IPS-NIHi11 (cell line): ENCODE measurements at regions not wholly inside any gene's neighbourhood (a gene's known extent, or its start where the extent isn't known, plus 50 kb on each side); places are given as distances from the start of the nearest gene placed in this dataset.
A peak's percentile ranks its signal among the peaks of the same experiment; 100 is the strongest.

Experiments used
- DNase-seq: peaks from one replicate; pipeline ENCODE4 v3.0.0; 2012; ENCODE audit warnings: mixed read lengths, low spot score

DNA sequence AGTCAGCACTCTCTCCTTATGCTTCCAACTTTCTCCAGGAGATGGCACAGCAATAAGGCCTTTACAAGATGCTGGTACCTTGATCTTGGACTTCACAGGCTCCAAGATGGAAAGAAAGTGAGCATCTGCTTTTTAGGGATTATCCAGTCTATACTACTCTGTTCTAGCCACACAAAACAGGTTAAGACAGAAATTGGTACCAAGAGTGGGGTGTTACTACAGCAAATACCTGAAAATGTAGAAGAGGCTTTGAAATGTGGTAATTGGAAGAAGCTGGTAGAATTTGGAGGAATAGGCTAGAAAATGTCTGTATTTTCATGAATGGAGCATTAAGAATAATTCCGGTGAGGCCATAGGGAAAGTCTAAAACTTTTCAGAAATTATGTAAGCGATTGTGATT lies 484.8 kb upstream of the GRIA1 start:
- DNase-seq, result no peak

DNA sequence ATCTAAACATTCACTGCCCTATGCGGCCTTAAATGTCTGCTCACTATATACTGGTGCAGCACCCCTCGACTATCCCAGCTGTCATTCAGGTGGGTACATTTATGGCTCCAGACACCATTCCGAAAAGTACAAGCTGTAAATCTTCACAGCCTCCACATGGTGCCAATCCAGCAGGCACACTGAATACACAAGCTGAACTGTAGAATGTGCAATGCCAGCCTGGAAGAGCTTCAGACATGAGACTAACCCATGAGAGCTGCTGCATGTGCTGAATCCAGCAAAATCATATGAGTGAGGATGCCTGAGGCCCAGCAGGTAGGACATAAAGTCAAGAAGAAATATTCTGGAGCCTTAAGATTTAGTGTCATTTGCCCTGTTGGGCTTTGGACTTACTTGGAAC lies 483.8 kb upstream of the GRIA1 start:
- no peak for DNase-seq

DNA sequence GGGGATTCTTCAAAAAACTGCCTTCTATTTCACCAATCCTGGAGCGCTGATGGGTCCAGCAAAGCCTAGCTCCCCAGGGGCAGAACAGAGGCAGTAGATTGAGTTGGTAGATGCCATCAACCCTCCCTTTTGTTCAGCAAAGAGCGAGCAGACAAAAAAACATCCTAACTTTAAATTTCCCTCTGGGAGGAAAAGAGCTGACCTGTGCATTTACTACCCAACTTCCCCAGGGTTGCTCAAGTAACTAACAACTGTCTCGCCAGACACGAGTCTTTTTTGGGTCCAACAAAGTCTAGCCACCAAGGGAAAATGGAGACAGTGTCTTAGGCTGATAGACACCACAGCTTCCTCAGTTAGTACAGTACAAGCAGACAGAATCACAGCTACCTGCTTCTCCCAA lies 476.3 kb upstream of the GRIA1 start:
- DNase-seq, result no peak

DNA sequence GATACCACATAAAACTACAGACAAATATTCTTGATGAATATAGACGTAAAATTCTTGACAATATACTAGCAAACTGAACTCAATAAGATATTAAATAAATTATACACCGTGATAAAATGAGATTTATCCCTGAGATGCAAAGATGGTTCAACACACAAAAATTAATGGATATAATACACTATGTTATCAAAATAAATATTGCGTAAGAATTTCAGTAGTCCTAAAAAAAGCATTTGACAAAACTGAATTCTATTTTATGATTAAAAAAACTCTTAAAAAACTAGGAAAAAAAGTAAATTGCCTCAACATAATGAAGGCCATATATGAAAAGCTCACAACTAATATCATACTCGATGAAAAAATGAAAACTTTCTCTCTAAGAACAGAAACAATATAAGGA lies 472.3 kb upstream of the GRIA1 start:
- no peak for DNase-seq

DNA sequence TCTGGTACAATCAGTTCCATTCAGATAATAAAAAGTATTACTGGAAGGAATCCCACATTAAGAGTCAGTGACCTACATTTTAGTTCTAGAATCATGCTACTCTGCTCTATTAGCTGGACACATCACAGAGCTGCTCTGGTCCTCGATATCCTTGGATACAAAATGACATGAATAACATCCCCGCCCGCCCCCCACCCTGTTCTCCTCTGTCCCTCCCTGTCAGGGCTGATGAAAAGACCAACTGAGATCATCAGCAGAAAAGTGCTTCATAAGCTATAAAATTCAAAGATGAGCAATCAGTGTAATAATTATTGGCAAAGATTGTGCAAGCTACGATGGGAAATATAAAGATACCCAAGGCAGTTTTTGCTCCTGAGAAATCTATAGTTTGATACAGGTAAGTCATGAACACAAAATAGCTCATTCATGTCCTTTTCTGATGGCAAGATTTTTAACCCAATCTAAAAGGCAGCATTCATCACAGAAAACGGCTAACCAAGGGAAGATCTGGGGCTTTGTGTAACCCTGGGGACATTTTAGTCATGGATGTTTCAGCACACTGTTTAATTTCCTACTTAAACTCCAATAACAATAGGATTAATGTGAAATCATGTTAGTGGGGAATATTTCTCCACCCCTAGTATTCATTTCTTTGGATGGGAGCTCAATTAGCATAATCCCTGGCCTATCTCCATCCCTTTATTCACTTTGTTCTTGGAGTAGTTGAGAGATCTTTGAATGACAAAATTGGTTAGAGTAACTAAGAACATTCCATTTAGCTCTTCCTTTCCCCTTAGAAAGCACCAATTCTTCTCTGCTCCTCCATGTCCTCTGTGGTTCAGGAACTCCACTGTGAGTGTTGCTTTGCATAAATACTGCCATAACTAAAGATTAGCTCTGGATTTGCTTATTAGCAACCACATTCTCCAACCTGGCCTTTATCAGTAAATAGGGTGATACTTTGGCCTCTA lies 459.4 kb upstream of the GRIA1 start:
- DNase-seq, result no peak

DNA sequence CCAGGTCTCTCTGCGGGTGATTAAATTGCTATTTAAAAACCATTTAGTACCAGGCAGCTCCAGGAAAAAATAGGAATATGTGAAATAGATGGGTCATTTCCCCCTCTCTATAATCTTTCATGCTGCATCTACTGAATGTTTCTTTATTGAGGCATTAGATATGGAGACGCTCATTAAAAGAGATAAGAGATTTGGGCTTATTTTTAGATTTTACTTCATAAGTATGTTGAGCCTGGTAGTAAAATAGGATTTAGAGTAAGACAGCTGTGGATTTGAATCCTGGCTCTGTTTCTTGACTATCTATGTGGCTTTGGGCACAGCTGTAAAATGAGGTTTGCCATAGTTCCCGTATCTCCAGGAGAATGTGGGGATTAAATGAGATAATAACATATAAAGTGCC lies 451.0 kb upstream of the GRIA1 start:
- DNase-seq, result no peak

DNA sequence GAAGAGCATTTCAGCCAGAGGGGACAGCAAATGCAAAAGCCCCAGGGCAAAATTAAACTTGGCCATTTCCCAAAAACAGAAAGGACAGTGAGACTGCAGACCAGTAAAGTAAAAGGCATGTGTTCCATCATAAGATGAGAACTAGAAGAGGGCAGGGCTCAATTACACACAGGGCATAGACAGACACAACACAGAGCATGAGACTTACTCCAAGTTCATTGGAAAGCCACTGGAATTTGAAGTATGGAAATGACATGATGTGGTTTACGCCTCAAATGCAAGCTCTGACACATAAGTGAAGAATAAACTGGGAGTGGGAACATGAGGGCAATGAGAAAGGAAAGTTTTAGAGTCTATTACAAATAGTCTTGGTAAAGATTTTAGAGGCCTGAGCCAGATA lies 446.6 kb upstream of the GRIA1 start:
- DNase-seq, result no peak

DNA sequence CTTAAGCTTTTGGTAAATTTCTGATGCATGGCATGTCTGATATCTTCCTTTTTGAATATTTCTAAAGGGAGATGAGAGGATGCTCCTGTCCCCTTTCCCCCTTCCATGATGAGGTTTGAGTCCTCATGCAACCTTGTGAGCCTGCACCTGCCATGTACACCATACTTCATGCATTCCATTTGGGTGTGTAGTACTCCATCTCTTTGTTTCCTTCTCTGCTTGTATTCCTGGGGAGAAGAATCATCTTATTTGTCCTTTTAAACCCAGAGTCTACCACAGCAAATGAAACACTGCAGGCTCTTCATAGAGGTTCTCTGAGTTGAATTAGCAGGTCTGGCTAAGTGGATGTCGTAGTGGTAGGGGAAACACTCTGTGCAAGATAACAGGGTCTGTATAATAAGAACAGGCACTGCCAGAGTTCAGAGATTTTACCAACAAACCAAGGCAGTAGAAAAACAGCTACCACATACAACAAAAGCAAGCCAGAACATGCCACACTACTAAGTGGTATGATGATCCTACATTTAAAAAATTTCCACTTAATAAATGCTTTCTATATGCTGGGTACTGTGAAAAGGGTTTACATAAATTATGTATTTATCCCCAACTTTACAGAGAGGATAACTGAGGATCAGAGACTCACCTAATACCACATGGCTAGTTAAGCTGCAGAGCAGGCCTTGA lies 439.8 kb upstream of the GRIA1 start:
- DNase-seq, result no peak

DNA sequence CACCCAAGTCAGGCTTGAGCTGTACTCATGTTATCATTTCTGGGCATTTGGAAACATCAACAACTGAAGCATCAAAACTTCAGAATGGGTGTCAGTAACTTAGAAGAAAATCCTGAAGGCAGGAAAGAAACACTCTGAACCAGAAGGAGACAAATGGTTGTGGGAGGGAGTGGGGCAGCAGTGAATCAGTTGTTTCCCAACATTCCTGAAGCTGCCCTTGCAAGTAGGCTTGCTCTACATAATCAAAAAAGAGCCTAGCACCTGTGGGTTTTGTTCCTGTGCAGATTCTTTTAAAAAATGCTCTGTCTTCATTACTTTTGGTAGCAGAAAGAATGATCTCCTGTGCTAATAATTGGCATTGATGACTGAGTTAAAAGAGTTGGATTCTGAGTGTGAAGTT lies 424.2 kb upstream of the GRIA1 start:
- no peak for DNase-seq

DNA sequence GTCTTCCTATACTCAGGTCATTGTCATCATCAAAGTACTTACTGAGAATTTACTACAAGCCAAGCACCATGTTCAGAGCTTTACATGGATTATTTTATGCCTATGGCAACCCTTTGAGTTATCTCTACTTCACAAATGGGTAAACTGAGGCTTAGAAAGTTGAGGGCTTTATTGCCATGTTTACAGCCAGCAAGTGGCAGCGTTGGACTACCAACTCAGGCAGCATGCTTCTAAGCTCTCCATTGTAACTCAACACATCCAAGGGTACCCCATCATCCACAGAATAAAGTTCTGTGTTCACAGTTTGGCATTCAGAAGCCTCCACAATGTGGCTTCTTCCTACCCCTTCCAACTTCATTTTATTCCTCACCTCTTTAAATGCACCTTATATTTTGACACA lies 422.6 kb upstream of the GRIA1 start:
- DNase-seq, result no peak

DNA sequence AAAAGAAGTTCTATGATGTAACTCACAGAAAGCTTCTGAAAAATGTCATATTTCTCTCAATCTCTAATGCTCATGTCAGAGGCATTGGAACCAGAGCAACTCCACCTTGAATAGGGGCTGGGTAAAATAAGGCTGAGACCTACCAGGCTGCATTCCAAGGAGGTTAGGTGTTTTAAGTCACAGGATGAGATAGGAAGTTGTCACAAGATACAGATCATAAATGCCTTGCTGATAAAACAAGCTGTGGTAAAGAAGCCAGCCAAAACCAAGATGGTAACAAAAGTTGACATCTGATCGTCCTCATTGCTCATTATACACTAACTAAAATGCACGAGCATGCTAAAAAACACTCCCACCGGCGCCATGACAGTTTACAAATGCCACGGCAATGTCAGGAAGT lies 411.1 kb upstream of the GRIA1 start:
- DNase-seq, result no peak

DNA sequence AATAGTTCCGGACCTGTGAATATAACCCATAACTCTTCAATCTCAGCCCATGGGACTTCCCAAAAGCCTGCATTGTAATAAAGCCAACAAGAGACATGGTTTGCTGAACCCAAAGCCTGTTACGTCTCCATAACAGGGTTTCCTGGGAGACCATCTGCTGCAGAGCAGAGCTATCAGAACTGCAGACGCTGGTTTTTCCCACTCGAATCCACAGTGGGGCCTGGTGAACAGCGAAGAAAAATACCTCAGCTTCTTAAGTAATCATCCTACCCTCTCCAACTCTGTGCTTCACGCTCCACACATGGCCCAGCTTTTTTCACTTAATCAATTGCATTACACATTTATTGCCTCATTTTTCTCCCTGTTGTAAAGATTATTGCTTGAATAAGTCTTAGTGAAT lies 409.5 kb upstream of the GRIA1 start:
- no peak for DNase-seq

DNA sequence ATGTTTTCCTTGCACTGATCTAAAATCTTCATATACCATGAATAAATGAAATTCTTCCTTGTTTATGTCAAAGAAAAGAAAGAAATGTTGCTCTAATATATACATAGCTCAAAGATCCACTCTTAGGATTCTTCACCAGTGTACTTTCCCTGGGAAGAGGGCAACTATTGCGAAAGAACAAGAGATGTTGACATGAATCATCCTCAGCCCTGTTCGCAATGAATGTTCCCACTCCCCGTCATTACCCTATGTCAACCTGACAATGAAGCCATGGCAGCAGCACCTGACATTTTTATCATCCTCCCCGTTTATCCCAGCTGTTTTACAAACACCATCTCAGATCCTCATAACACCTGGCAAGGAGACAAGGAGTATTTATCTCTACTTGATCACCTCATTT lies 409.1 kb upstream of the GRIA1 start:
- DNase-seq, result no peak

DNA sequence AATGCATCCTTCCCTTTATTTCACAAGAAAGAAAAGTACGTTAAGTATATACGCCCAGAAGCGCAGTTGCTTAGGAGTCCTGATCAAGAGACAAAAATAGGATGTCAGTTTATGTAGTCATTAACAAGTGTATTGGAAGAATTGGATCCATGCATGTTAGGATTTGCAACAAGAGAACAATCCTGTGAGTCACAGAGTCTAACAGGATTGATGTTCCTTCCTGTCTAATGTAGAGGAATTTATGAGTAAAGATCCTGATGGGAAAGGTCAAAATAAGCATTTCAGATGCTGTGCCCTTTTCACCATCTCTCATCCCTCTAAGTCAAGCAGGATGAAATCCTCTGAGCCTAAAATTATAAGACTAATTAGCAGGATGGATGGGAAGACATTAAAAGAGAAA lies 406.0 kb upstream of the GRIA1 start:
- no peak for DNase-seq

DNA sequence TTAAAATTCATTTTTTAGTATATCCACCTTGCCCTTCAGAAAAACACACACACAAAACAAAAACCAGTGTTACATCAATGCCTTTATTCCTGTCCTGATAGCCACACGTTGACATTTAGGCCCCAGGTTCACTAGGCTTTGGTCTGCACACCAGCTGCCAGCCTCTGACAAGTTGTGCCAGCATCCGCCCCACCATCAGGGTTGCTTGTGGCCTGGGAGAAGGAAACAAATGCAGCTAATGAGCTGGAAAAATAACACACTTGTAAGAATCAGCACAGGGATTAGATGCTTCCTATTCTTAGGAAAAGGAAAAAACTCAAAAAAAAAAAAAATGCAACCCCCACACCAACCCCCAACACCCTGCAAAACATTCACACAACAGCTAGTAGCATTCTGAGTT lies 404.0 kb upstream of the GRIA1 start:
- DNase-seq, result no peak

DNA sequence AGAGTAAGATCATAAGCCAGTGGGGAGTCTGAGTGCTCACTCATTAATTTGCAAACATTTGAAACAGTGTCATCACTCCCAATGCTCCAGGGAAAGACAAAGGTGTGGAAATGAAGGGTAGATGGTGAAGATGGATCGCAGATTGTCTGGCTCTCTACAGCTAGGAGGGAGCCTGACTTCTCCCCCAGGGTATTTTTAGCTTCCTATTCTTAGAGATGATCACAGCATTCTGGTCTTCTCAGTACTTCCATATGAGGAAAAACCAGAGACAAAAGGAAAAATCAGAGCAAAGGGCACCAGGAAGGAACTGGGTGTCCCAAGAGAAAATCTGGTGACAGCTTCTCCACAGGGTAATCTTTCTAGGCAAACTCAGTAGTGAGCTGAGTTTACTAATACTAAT lies 401.9 kb upstream of the GRIA1 start:
- DNase-seq, result no peak

DNA sequence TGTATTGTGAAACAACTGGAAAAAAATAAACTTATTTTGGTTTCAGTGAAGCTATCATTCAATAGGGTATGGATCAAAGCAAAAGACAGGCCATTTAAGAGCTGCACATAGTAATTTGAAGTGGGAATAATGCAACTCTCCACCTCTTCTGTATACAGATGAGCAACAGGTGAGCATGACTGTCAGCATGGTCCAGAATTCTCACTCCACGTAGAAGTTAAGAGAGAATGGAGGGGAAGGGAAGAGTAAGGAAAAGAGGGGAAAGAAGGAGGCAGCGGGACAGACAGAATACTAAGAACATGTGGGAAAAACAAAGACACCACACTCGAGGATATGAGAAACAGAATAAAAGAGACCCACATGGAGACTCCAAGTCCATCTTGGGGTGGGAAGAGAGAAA lies 396.1 kb upstream of the GRIA1 start:
- no peak for DNase-seq

DNA sequence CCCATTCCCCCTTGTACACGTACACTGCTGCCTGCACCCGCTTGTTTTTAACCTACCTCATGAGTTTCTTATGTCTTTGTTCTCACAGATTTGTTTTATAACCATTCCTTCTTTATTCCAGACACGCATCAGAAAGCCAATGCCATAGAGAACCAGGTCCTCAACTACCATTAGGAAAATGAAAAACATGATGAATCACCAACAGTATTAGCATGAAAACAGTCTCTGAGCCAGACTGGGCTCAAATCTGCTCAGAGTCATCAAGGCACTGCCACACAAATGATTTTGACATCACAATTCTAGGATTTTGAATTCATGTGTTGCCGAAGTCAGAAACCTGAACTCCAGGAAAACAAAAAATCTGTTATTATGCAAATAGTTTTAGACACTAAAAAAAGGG lies 394.1 kb upstream of the GRIA1 start:
- DNase-seq, result no peak

DNA sequence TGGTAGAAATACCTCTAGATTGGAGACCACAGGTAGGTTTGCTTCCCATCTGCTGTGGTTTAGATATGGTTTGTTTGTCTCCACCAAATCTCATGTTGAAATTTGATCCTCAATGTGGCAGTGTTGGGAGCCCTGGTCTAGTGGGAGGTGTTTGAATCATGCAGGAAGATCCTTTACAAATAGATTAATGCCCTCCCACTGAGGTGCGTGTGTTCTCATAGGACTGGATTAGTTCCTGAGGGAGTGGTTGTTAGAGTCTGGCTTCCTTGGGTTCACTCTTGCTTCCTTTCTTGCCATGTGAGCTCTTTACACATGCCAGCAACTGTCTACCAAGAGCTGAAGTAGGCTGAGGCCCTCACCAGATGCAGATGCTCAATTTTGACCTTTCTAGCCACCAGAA lies 391.1 kb upstream of the GRIA1 start:
- peak; percentile 19 for DNase-seq

DNA sequence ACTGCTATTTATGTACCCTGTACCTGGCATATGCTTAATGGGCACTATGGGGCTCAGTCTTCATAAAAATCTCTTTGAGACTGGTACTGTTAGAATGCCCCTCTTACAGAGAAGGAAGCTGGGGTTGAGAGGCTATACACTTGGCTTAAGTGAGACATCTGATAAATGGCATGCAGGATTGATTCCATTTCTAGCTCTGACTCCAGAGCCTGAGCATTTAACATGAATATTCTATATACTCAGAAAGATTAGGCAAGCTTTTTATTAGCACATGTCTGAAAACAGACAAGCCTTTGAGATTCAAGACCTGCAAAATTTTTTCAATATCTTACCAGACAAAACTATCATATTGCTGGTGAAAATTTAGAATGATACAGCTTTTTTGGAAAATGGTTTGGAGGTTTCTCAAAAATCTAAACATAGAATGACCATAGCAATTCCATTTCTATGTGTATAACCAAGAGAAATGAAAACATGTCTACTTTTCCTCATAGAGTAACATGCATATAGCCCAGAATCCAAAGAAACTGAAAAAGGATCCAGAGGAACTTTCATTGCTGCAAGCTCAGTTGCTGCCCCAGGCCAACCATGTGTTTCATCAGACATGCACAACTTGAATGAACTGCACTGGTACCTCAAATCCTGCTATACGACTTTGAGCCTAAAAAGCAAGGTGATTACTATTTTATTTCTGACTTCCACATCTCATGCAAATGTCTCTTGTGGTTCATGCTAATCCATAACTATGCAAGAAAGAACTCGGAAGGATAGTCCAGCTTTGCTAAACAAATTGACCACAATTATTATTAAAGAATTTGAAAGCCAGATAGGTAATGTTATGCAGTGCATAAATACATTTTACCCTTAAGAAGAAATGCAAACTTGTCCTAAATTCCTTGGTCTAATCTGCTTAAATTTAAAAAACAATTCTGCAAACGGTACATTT lies 389.0 kb upstream of the GRIA1 start:
- no peak for DNase-seq

DNA sequence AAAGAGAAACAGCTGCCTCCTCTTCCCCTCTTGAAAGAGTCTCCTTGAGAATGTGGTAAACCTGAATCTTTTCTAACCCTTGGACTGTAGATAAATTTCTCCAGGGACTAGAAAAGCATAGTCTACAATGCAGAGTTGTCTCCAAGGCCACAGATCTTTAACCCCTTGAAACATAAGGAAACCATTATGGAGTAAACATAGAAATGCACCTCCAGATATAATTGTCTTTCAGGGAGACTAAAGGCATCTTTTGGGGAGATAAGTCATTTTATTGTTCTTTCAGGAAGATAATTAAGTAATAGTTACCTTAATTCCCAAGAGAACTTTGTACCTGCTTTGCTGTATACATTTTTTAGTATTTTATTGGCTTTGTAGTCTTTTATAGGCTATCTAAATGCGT lies 373.6 kb upstream of the GRIA1 start:
- DNase-seq, result no peak

DNA sequence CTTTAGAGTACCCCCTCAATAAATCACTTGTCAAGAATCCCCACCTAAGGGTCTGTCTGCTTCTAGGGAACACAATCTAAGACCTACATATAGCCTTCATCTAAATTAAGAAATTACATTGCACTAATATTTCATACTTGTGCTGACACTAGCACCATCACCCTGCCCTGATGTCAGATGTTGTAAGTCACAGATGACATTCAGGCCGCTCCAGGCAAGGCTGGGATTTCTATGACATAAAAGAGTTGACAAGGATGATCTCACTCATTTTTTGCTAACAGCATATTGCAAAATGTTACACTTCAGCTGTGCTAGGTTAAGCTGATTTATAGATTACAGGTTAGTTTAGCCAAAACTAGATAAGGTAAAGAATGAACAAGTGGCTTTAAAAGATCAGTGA lies 372.5 kb upstream of the GRIA1 start:
- no peak for DNase-seq

DNA sequence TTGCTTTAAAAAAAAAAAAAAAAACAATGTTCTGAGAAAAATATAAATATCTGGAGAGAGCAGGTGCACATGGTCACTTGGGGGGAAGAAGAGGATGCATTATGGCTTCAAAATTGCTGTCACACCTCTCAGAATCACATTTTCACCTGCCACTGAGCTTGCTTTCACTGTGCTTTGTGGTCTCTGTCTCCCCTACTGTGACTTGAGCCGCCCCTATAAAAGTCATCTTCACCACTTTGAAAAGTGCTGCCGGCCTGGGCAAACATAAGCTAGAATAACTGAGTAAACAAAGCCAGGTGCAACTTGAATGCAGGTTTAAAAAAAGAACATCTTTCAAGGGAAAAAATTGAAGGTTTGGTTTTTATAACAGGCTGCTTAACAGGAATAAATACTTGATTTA lies 368.1 kb upstream of the GRIA1 start:
- no peak for DNase-seq
